WTC11 (cell line): ENCODE measurements at regions not wholly inside any gene's neighbourhood (a gene's known extent, or its start where the extent isn't known, plus 50 kb on each side); places are given as distances from the start of the nearest gene placed in this dataset.

Experiments
- ATAC-seq: fragments of 200-7000 bp; cut with Tn5 transposase; 2 replicates; pipeline ENCODE4 v1.10.0; 2021; ENCODE audit warnings: mild to moderate bottlenecking, moderate library complexity
- CTCF ChIA-PET: fragments of 300-600 bp; sonication (Branson Sonifier 250); formaldehyde crosslinking; loops from one replicate; lab custom pipeline; 2021; ENCODE audit warnings: antibody characterized with exemption; lab: Charles Lee
- POLR2A ChIA-PET: fragments of 350-600 bp; sonication (Branson Sonifier 250); formaldehyde crosslinking; loops from one replicate; lab custom pipeline; 2021; ENCODE audit warnings: antibody characterized with exemption; lab: Charles Lee
- DNase-seq: peaks from one replicate; pipeline ENCODE4 v3.0.0; 2021; ENCODE audit warnings: low spot score
- H3K27ac Mint-ChIP-seq: 2 replicates; pipeline ENCODE4 v1.8.0; 2021; ENCODE audit warnings: mixed read lengths
- H3K27me3 Mint-ChIP-seq: 2 replicates; pipeline ENCODE4 v1.8.0; 2021; ENCODE audit warnings: low read depth, mild to moderate bottlenecking, moderate library complexity, mixed read lengths
- H3K36me3 Mint-ChIP-seq: 2 replicates; pipeline ENCODE4 v1.8.0; 2021; ENCODE audit warnings: mixed read lengths
- H3K4me1 Mint-ChIP-seq: 2 replicates; pipeline ENCODE4 v1.8.0; 2022; ENCODE audit warnings: mixed read lengths
- H3K4me3 Mint-ChIP-seq: 2 replicates; pipeline ENCODE4 v1.8.0; 2021; ENCODE audit warnings: mild to moderate bottlenecking, moderate library complexity, mixed read lengths
- H3K9me3 Mint-ChIP-seq: 2 replicates; pipeline ENCODE4 v1.8.0; 2021; ENCODE audit warnings: mixed read lengths
- CREM ChIP-seq: sonication (generic); formaldehyde crosslinking; IDR thresholded peaks from 2 replicates; pipeline ENCODE4 v1.8.1; 2022; ENCODE audit warnings: mild to moderate bottlenecking, missing genetic modification reagents, moderate library complexity
- ETV6 ChIP-seq: sonication (generic); formaldehyde crosslinking; IDR thresholded peaks from 2 replicates; pipeline ENCODE4 v1.8.1; 2022; ENCODE audit warnings: mild to moderate bottlenecking, missing genetic modification reagents
- GABPB1 ChIP-seq: sonication (generic); formaldehyde crosslinking; IDR thresholded peaks from 2 replicates; pipeline ENCODE4 v1.8.1; 2023; ENCODE audit warnings: mild to moderate bottlenecking, missing genetic modification reagents
- MYBL2 ChIP-seq: sonication (generic); formaldehyde crosslinking; IDR thresholded peaks from 2 replicates; pipeline ENCODE4 v1.8.1; 2023; ENCODE audit warnings: mild to moderate bottlenecking, moderate library complexity, missing genetic modification reagents
- NR1H2 ChIP-seq: sonication (generic); formaldehyde crosslinking; IDR thresholded peaks from 2 replicates; pipeline ENCODE4 v1.9.0; 2021; ENCODE audit warnings: mild to moderate bottlenecking, moderate library complexity, missing genetic modification reagents
- RORB ChIP-seq: fragments of 250-450 bp; sonication (Bioruptor Pico); IDR thresholded peaks from 2 replicates; pipeline ENCODE4 v1.9.0; 2021; ENCODE audit warnings: mild to moderate bottlenecking
- SOX15 ChIP-seq: fragments of 250-450 bp; sonication (Bioruptor Pico); IDR thresholded peaks from 2 replicates; pipeline ENCODE4 v1.9.0; 2021; ENCODE audit warnings: mild to moderate bottlenecking
- ZNF396 ChIP-seq: fragments of 250-450 bp; sonication (Bioruptor Pico); IDR thresholded peaks from 2 replicates; pipeline ENCODE4 v1.8.0; 2021; ENCODE audit warnings: mild to moderate bottlenecking, moderate library complexity, borderline replicate concordance
- TF ChIP-seq, protein P1 (sequence below): fragments of 250-450 bp; sonication (Bioruptor Pico); IDR thresholded peaks from 2 replicates; pipeline ENCODE4 v1.9.0; 2021; ENCODE audit warnings: moderate library complexity, mild to moderate bottlenecking, inconsistent platforms, borderline replicate concordance
- TF ChIP-seq, protein P2 (sequence below): sonication (generic); formaldehyde crosslinking; IDR thresholded peaks from 2 replicates; pipeline ENCODE4 v1.8.1; 2023; ENCODE audit warnings: mild to moderate bottlenecking, missing genetic modification reagents, moderate library complexity
- TF ChIP-seq, protein P3 (sequence below): fragments of 200-600 bp; IDR thresholded peaks from 2 replicates; pipeline ENCODE4 v1.8.0; 2022; ENCODE audit warnings: antibody characterized with exemption
- TF ChIP-seq, protein P4 (sequence below): sonication (generic); formaldehyde crosslinking; IDR thresholded peaks from 2 replicates; pipeline ENCODE4 v1.8.0; 2023; ENCODE audit warnings: missing genetic modification reagents
- TF ChIP-seq, protein P5 (sequence below): sonication (generic); formaldehyde crosslinking; IDR thresholded peaks from 2 replicates; pipeline ENCODE4 v1.8.0; 2022; ENCODE audit warnings: mild to moderate bottlenecking, missing genetic modification reagents
- TF ChIP-seq, protein P6 (sequence below): sonication (generic); formaldehyde crosslinking; IDR thresholded peaks from 2 replicates; pipeline ENCODE4 v1.8.1; 2022; ENCODE audit warnings: low read depth, missing genetic modification reagents, borderline replicate concordance
- TF ChIP-seq, protein P7 (sequence below): fragments of 250-450 bp; sonication (Bioruptor Pico); conservative IDR thresholded peaks from 2 replicates; pipeline ENCODE4 v1.9.0; 2021; ENCODE audit warnings: mild to moderate bottlenecking
- TF ChIP-seq, protein P8 (sequence below): fragments of 250-450 bp; sonication (Bioruptor Pico); IDR thresholded peaks from 2 replicates; pipeline ENCODE4 v2.1.2; 2022; ENCODE audit warnings: mild to moderate bottlenecking, moderate library complexity
- TF ChIP-seq, protein P9 (sequence below): sonication (generic); formaldehyde crosslinking; IDR thresholded peaks from 2 replicates; pipeline ENCODE4 v1.8.0; 2023; ENCODE audit warnings: missing genetic modification reagents, mild to moderate bottlenecking, borderline replicate concordance
- TF ChIP-seq, protein P10 (sequence below): sonication (generic); formaldehyde crosslinking; IDR thresholded peaks from 2 replicates; pipeline ENCODE4 v1.8.1; 2023; ENCODE audit warnings: mild to moderate bottlenecking, missing genetic modification reagents

DNA sequence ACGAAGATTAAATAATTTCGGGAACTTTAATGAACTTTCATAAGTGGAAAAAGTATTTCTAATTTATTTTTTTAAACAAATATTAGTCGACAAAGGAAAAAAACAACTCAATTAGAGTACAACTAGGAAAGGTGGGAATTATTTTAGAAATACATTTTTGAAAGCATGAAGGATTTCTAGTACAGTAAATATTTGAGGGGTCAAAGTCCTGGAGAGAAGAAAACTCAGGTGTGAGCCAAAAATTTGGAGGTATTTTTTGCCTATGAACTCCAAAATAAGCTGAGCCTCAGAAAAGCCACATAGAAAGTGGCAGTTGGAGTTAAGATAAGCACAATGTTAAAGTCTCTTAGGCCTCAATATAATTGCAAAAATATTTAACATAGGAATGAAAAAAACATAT is 2017.3 kb downstream of the C4orf33 start:
- ChIA-PET CTCF (no interaction called here), POLR2A (no interaction called here)
- no peak for DNase-seq
- H3K36me3 Mint-ChIP-seq = no peaks in the 10 kb centered on the region
- H3K27me3 Mint-ChIP-seq = no peaks in the 10 kb centered on the region
- H3K9me3 Mint-ChIP-seq = no peaks in the 10 kb centered on the region
- no peak overlapping the region for H3K4me3 Mint-ChIP-seq
- no peak overlapping the region for H3K27ac Mint-ChIP-seq
- ATAC-seq = no peak
- H3K4me1 Mint-ChIP-seq = no peaks in the 10 kb centered on the region
- TF ChIP-seq, protein P1, sequence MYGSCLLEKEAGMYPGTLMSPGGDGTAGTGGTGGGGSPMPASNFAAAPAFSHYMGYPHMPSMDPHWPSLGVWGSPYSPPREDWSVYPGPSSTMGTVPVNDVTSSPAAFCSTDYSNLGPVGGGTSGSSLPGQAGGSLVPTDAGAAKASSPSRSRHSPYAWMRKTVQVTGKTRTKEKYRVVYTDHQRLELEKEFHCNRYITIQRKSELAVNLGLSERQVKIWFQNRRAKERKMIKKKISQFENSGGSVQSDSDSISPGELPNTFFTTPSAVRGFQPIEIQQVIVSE (CRISPR knock-in tag) = no peak
- TF ChIP-seq, protein P2, sequence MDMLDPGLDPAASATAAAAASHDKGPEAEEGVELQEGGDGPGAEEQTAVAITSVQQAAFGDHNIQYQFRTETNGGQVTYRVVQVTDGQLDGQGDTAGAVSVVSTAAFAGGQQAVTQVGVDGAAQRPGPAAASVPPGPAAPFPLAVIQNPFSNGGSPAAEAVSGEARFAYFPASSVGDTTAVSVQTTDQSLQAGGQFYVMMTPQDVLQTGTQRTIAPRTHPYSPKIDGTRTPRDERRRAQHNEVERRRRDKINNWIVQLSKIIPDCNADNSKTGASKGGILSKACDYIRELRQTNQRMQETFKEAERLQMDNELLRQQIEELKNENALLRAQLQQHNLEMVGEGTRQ (CRISPR knock-in tag) = no peak
- TF ChIP-seq GABPB1 (CRISPR knock-in tag) = no peak
- TF ChIP-seq ZNF396 (CRISPR knock-in tag) = no peak
- TF ChIP-seq, protein P3, sequence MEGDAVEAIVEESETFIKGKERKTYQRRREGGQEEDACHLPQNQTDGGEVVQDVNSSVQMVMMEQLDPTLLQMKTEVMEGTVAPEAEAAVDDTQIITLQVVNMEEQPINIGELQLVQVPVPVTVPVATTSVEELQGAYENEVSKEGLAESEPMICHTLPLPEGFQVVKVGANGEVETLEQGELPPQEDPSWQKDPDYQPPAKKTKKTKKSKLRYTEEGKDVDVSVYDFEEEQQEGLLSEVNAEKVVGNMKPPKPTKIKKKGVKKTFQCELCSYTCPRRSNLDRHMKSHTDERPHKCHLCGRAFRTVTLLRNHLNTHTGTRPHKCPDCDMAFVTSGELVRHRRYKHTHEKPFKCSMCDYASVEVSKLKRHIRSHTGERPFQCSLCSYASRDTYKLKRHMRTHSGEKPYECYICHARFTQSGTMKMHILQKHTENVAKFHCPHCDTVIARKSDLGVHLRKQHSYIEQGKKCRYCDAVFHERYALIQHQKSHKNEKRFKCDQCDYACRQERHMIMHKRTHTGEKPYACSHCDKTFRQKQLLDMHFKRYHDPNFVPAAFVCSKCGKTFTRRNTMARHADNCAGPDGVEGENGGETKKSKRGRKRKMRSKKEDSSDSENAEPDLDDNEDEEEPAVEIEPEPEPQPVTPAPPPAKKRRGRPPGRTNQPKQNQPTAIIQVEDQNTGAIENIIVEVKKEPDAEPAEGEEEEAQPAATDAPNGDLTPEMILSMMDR = no peak
- TF ChIP-seq NR1H2 (CRISPR knock-in tag) = no peak
- TF ChIP-seq, protein P4, sequence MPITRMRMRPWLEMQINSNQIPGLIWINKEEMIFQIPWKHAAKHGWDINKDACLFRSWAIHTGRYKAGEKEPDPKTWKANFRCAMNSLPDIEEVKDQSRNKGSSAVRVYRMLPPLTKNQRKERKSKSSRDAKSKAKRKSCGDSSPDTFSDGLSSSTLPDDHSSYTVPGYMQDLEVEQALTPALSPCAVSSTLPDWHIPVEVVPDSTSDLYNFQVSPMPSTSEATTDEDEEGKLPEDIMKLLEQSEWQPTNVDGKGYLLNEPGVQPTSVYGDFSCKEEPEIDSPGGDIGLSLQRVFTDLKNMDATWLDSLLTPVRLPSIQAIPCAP (CRISPR knock-in tag) = no peak

DNA sequence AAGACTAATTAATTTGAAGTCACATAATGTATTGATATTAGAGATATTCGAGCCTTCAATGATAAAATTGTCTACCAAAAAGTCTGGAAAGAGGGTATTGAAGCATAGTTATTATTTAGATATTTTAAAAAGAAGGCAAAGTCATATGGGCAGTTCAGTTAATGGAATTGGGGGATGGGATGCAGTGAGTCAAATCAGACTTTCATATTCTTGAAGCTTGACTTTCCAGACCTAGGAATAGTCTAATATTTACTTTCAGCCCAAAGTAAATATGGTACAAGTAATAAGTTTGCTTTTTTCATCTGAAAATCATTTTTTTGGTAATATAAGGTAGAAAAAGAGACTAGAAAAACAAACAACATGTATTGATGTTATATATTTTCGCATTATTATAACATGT is 2017.8 kb downstream of the C4orf33 start:
- no peak overlapping the region for H3K4me3 Mint-ChIP-seq
- H3K36me3 Mint-ChIP-seq = no peaks in the 10 kb centered on the region
- DNase-seq (no peak), ATAC-seq (no peak)
- CTCF ChIA-PET = no interaction called here
- no peaks in the 10 kb centered on the region for H3K4me1 Mint-ChIP-seq
- H3K27me3 Mint-ChIP-seq = no peaks in the 10 kb centered on the region
- POLR2A ChIA-PET = no interaction called here
- H3K9me3 Mint-ChIP-seq = no peaks in the 10 kb centered on the region
- no peak overlapping the region for H3K27ac Mint-ChIP-seq
- TF ChIP-seq ETV6 (CRISPR knock-in tag) (no peak), CREM (CRISPR knock-in tag) (no peak), RORB (no peak), SOX15 (CRISPR knock-in tag) (no peak), MYBL2 (CRISPR knock-in tag) (no peak)
- TF ChIP-seq, protein P5, sequence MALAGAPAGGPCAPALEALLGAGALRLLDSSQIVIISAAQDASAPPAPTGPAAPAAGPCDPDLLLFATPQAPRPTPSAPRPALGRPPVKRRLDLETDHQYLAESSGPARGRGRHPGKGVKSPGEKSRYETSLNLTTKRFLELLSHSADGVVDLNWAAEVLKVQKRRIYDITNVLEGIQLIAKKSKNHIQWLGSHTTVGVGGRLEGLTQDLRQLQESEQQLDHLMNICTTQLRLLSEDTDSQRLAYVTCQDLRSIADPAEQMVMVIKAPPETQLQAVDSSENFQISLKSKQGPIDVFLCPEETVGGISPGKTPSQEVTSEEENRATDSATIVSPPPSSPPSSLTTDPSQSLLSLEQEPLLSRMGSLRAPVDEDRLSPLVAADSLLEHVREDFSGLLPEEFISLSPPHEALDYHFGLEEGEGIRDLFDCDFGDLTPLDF (CRISPR knock-in tag) = no peak
- TF ChIP-seq, protein P6, sequence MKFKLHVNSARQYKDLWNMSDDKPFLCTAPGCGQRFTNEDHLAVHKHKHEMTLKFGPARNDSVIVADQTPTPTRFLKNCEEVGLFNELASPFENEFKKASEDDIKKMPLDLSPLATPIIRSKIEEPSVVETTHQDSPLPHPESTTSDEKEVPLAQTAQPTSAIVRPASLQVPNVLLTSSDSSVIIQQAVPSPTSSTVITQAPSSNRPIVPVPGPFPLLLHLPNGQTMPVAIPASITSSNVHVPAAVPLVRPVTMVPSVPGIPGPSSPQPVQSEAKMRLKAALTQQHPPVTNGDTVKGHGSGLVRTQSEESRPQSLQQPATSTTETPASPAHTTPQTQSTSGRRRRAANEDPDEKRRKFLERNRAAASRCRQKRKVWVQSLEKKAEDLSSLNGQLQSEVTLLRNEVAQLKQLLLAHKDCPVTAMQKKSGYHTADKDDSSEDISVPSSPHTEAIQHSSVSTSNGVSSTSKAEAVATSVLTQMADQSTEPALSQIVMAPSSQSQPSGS (CRISPR knock-in tag) = no peak
- TF ChIP-seq, protein P7, sequence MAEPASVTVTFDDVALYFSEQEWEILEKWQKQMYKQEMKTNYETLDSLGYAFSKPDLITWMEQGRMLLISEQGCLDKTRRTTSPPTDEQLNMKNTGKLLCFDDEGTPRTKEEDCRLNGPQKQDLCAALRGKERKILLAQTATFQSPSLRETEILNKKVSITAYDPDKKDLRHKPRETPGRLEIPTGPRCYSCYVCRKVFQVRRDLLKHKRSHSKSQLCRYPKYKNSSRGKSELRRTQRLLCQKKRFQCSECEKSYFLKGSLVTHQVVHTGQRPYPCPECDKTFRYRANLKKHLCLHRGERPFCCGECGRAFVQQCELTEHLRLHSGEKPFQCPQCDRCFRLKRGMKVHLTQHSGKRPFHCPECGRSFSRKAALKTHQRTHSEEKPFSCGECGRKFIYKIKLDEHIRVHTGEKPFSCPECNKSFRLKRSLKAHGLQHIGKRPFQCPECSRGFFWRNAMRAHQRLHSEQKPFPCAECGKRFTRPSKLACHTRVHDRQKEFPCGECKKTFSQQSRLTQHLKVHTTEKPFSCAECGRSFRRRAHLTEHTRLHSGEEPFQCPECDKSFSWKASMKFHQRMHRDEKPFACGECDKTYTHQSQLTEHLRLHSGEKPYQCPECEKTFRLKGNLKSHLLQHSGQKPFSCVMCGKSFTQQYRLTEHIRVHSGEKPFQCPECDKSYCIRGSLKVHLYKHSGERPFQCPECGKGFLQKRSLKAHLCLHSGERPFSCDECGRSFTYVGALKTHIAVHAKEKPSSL = no peak
- TF ChIP-seq, protein P8, sequence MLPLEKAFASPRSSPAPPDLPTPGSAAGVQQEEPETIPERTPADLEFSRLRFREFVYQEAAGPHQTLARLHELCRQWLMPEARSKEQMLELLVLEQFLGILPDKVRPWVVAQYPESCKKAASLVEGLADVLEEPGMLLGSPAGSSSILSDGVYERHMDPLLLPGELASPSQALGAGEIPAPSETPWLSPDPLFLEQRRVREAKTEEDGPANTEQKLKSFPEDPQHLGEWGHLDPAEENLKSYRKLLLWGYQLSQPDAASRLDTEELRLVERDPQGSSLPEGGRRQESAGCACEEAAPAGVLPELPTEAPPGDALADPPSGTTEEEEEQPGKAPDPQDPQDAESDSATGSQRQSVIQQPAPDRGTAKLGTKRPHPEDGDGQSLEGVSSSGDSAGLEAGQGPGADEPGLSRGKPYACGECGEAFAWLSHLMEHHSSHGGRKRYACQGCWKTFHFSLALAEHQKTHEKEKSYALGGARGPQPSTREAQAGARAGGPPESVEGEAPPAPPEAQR = no peak
- TF ChIP-seq, protein P9, sequence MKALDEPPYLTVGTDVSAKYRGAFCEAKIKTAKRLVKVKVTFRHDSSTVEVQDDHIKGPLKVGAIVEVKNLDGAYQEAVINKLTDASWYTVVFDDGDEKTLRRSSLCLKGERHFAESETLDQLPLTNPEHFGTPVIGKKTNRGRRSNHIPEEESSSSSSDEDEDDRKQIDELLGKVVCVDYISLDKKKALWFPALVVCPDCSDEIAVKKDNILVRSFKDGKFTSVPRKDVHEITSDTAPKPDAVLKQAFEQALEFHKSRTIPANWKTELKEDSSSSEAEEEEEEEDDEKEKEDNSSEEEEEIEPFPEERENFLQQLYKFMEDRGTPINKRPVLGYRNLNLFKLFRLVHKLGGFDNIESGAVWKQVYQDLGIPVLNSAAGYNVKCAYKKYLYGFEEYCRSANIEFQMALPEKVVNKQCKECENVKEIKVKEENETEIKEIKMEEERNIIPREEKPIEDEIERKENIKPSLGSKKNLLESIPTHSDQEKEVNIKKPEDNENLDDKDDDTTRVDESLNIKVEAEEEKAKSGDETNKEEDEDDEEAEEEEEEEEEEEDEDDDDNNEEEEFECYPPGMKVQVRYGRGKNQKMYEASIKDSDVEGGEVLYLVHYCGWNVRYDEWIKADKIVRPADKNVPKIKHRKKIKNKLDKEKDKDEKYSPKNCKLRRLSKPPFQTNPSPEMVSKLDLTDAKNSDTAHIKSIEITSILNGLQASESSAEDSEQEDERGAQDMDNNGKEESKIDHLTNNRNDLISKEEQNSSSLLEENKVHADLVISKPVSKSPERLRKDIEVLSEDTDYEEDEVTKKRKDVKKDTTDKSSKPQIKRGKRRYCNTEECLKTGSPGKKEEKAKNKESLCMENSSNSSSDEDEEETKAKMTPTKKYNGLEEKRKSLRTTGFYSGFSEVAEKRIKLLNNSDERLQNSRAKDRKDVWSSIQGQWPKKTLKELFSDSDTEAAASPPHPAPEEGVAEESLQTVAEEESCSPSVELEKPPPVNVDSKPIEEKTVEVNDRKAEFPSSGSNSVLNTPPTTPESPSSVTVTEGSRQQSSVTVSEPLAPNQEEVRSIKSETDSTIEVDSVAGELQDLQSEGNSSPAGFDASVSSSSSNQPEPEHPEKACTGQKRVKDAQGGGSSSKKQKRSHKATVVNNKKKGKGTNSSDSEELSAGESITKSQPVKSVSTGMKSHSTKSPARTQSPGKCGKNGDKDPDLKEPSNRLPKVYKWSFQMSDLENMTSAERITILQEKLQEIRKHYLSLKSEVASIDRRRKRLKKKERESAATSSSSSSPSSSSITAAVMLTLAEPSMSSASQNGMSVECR (CRISPR knock-in tag) = no peak
- TF ChIP-seq, protein P10, sequence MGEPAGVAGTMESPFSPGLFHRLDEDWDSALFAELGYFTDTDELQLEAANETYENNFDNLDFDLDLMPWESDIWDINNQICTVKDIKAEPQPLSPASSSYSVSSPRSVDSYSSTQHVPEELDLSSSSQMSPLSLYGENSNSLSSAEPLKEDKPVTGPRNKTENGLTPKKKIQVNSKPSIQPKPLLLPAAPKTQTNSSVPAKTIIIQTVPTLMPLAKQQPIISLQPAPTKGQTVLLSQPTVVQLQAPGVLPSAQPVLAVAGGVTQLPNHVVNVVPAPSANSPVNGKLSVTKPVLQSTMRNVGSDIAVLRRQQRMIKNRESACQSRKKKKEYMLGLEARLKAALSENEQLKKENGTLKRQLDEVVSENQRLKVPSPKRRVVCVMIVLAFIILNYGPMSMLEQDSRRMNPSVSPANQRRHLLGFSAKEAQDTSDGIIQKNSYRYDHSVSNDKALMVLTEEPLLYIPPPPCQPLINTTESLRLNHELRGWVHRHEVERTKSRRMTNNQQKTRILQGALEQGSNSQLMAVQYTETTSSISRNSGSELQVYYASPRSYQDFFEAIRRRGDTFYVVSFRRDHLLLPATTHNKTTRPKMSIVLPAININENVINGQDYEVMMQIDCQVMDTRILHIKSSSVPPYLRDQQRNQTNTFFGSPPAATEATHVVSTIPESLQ (CRISPR knock-in tag) = no peak
